ENCODE measurements at regions not wholly inside any gene's neighbourhood (a gene's known extent, or its start where the extent isn't known, plus 50 kb on each side); places are given as distances from the start of the nearest gene placed in this dataset.
"Not testable (repeated sequence)": the region's sequence is repeated elsewhere in the genome, so short reads cannot be mapped to it uniquely, and the experiment has no call there.

DNA sequence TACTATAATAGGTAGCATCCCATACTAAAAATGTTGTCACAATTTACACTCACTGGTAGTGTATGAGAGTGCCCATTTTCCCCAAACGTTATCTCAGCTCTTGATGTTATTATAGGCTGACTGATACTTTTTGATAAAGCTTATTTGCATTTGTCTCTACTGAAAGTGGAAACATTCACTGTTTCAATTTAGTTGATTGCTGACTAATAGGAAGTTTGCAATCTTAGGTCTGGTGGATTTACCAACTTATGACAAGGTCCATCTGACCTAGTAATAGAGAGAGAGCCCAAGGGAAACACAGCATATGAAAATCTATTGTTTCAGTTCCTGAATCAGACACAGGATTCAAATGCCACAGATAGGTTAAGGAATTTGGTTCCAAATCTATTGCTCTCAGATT lies 97.2 kb upstream of the NBPF9 start:
- H3K36me3 ChIP-seq (ENCODE audit: control insufficient read depth, insufficient read depth, low read length): peaks cover 22% of the 10 kb centered on the region; the same call in 2 of the 3 replicates
- FAIRE-seq; H3K27me3 ChIP-seq (ENCODE audit: control insufficient read depth in 2 of 2, insufficient read depth in 2 of 2, low read length in 2 of 2); H3K9me1 ChIP-seq (ENCODE audit: control insufficient read depth, insufficient read depth, low read length); CTCF ChIA-PET (ENCODE audit: low intra/inter-chr PET ratio); H3K79me2 ChIP-seq (ENCODE audit: control insufficient read depth, insufficient read depth, low read length); H3K9ac ChIP-seq (ENCODE audit: insufficient read depth in 1 of 2, low read depth in 2 of 2, low read length in 2 of 2); H3K4me2 ChIP-seq (ENCODE audit: insufficient read depth, low read length); ATAC-seq; H3K4me1 ChIP-seq (replicated peaks in 1 of 2; ENCODE audit: control insufficient read depth in 2 of 2, insufficient read depth in 2 of 2, low read length in 2 of 2); intact Hi-C loops (cut with micrococcal nuclease); H2AFZ ChIP-seq (ENCODE audit: low read depth, low read length); POLR2A ChIA-PET; DNase-seq (ENCODE audit: extremely low read depth in 1 of 4, low spot score in 3 of 4); H3K27ac ChIP-seq (ENCODE audit: extremely low read depth, low read depth, low read length); H4K20me1 ChIP-seq (replicated peaks; ENCODE audit: control insufficient read depth, insufficient read depth, low read length); H3K4me3 ChIP-seq; H3K9me3 ChIP-seq (replicated peaks; ENCODE audit: control insufficient read depth, insufficient read depth, low read depth, low read length); BruUV-seq (replicated peaks): not testable (repeated sequence)
- 100% methylated on average over 1 of the region's 1 CpG for WGBS (ENCODE audit: insufficient coverage, low coverage, missing lambda C conversion rate)
- in situ Hi-C loops (cut with MboI): loop anchor here (25.0 kb wide), 1 partner anchor 288 kb away; no protein-coding TSS in a partner anchor

GRCh38 chr1:149202283-149202682 lies 98.9 kb upstream of the NBPF9 start:
- not testable (repeated sequence) for H3K27me3 ChIP-seq (ENCODE audit: control insufficient read depth in 2 of 2, insufficient read depth in 2 of 2, low read length in 2 of 2); H3K4me1 ChIP-seq (replicated peaks in 1 of 2; ENCODE audit: control insufficient read depth in 2 of 2, insufficient read depth in 2 of 2, low read length in 2 of 2)

GRCh38 chr1:149204396-149204795 lies 101.0 kb upstream of the NBPF9 start:
- H2AFZ ChIP-seq (ENCODE audit: low read depth, low read length); ATAC-seq; H3K4me2 ChIP-seq (ENCODE audit: insufficient read depth, low read length); H4K20me1 ChIP-seq (replicated peaks; ENCODE audit: control insufficient read depth, insufficient read depth, low read length); H3K79me2 ChIP-seq (ENCODE audit: control insufficient read depth, insufficient read depth, low read length); H3K27ac ChIP-seq (ENCODE audit: extremely low read depth, low read depth, low read length); DNase-seq (ENCODE audit: extremely low read depth in 1 of 4, low spot score in 3 of 4); H3K27me3 ChIP-seq (ENCODE audit: control insufficient read depth in 2 of 2, insufficient read depth in 2 of 2, low read length in 2 of 2); H3K9ac ChIP-seq (ENCODE audit: insufficient read depth in 1 of 2, low read depth in 2 of 2, low read length in 2 of 2); H3K4me3 ChIP-seq; H3K36me3 ChIP-seq (ENCODE audit: control insufficient read depth, insufficient read depth, low read length); POLR2A ChIA-PET; H3K9me3 ChIP-seq (replicated peaks; ENCODE audit: control insufficient read depth, insufficient read depth, low read depth, low read length); CTCF ChIA-PET (ENCODE audit: low intra/inter-chr PET ratio); H3K9me1 ChIP-seq (ENCODE audit: control insufficient read depth, insufficient read depth, low read length); BruUV-seq (replicated peaks); H3K4me1 ChIP-seq (replicated peaks in 1 of 2; ENCODE audit: control insufficient read depth in 2 of 2, insufficient read depth in 2 of 2, low read length in 2 of 2); FAIRE-seq; intact Hi-C loops (cut with micrococcal nuclease): not testable (repeated sequence)
- in situ Hi-C loops (cut with MboI): loop anchor here (25.0 kb wide), 1 partner anchor 292 kb away; no protein-coding TSS in a partner anchor
- WGBS (ENCODE audit: insufficient coverage, low coverage, missing lambda C conversion rate): no CpG with 5 or more reads among the region's 2 CpGs

More at GRCh38 chr1:149202283-149202682, 98.9 kb upstream of the NBPF9 start:
- H3K4me2 ChIP-seq (ENCODE audit: insufficient read depth, low read length); H3K9me1 ChIP-seq (ENCODE audit: control insufficient read depth, insufficient read depth, low read length); BruUV-seq (replicated peaks); FAIRE-seq; H3K4me3 ChIP-seq; H2AFZ ChIP-seq (ENCODE audit: low read depth, low read length); intact Hi-C loops (cut with micrococcal nuclease); POLR2A ChIA-PET; DNase-seq (ENCODE audit: extremely low read depth in 1 of 4, low spot score in 3 of 4); H3K79me2 ChIP-seq (ENCODE audit: control insufficient read depth, insufficient read depth, low read length); H3K9ac ChIP-seq (ENCODE audit: insufficient read depth in 1 of 2, low read depth in 2 of 2, low read length in 2 of 2); ATAC-seq; H3K27ac ChIP-seq (ENCODE audit: extremely low read depth, low read depth, low read length); H4K20me1 ChIP-seq (replicated peaks; ENCODE audit: control insufficient read depth, insufficient read depth, low read length); H3K9me3 ChIP-seq (replicated peaks; ENCODE audit: control insufficient read depth, insufficient read depth, low read depth, low read length); CTCF ChIA-PET (ENCODE audit: low intra/inter-chr PET ratio): not testable (repeated sequence)
- in situ Hi-C loops (cut with MboI): loop anchor here (25.0 kb wide), 1 partner anchor 290 kb away; no protein-coding TSS in a partner anchor
- peaks cover 13% of the 10 kb centered on the region; the same call in 2 of the 3 replicates for H3K36me3 ChIP-seq (ENCODE audit: control insufficient read depth, insufficient read depth, low read length)
- WGBS (ENCODE audit: insufficient coverage, low coverage, missing lambda C conversion rate): no CpG with 5 or more reads among the region's 1 CpG

DNA sequence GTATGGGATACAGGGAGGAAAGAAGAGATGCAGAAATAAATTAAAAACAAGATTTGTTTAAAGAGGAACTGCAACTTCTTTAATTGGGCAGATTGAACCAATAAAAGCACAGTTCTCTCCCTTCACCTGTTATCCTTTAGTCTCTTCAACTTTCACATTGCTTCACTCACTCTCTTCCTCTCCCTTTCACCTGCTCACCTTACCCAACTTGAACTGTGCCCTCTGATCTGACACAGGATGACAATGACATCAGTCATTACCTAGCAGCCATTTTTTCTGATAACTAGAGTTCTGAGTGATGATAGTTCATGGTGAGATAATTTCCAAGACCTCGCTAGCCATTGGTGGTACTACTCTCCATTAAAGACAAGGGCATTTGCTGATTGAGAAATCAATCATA lies 105.5 kb upstream of the NBPF9 start:
- ATAC-seq; H3K9ac ChIP-seq (ENCODE audit: insufficient read depth in 1 of 2, low read depth in 2 of 2, low read length in 2 of 2); intact Hi-C loops (cut with micrococcal nuclease); CTCF ChIA-PET (ENCODE audit: low intra/inter-chr PET ratio); H3K9me3 ChIP-seq (replicated peaks; ENCODE audit: control insufficient read depth, insufficient read depth, low read depth, low read length); POLR2A ChIA-PET; H3K4me1 ChIP-seq (replicated peaks in 1 of 2; ENCODE audit: control insufficient read depth in 2 of 2, insufficient read depth in 2 of 2, low read length in 2 of 2); H3K79me2 ChIP-seq (ENCODE audit: control insufficient read depth, insufficient read depth, low read length); DNase-seq (ENCODE audit: extremely low read depth in 1 of 4, low spot score in 3 of 4); H3K36me3 ChIP-seq (ENCODE audit: control insufficient read depth, insufficient read depth, low read length); H3K4me3 ChIP-seq; BruUV-seq (replicated peaks); H4K20me1 ChIP-seq (replicated peaks; ENCODE audit: control insufficient read depth, insufficient read depth, low read length); H2AFZ ChIP-seq (ENCODE audit: low read depth, low read length); H3K4me2 ChIP-seq (ENCODE audit: insufficient read depth, low read length); H3K27me3 ChIP-seq (ENCODE audit: control insufficient read depth in 2 of 2, insufficient read depth in 2 of 2, low read length in 2 of 2); H3K27ac ChIP-seq (ENCODE audit: extremely low read depth, low read depth, low read length); FAIRE-seq; H3K9me1 ChIP-seq (ENCODE audit: control insufficient read depth, insufficient read depth, low read length): not testable (repeated sequence)
- WGBS (ENCODE audit: insufficient coverage, low coverage, missing lambda C conversion rate): no CpG with 5 or more reads among the region's 1 CpG
- in situ Hi-C loops (cut with MboI): loop anchor here (25.0 kb wide), 1 partner anchor 297 kb away; no protein-coding TSS in a partner anchor

Data from K562 (cell line).